ENCODE measurements at regions not wholly inside any gene's neighbourhood (a gene's known extent, or its start where the extent isn't known, plus 50 kb on each side); places are given as distances from the start of the nearest gene placed in this dataset.

GRCh38 chr12:18922851-18923250, 184.9 kb downstream of the CAPZA3 start:
- Histone ChIP-seq H3K27me3 (replicated peaks; ENCODE audit: insufficient read depth, low read length) (no peaks in the 10 kb centered on the region), H3F3A (ENCODE audit: insufficient read depth, low read length) (no peaks in the 10 kb centered on the region), H2AFZ (ENCODE audit: low read length) (no peak overlapping the region), H3K4me1 (ENCODE audit: low read length) (no peaks in the 10 kb centered on the region), H3K27ac (ENCODE audit: low read length) (no peak overlapping the region), H3K4me3 (ENCODE audit: low read length) (no peak overlapping the region), H3K36me3 (replicated peaks; ENCODE audit: insufficient read depth, low read length) (no peaks in the 10 kb centered on the region), H3K9me2 (replicated peaks; ENCODE audit: insufficient read depth, low read length) (no peaks in the 10 kb centered on the region), H4K20me1 (ENCODE audit: insufficient read depth, low read length) (no peaks in the 10 kb centered on the region), H3K9ac (ENCODE audit: low read length) (no peak overlapping the region), H3K4me2 (ENCODE audit: low read depth, low read length) (no peak overlapping the region), H3K9me3 (replicated peaks; ENCODE audit: insufficient read depth, low read length) (no peaks in the 10 kb centered on the region), H3K79me2 (ENCODE audit: low read length) (no peaks in the 10 kb centered on the region)
- TF ChIP-seq CTCF (IDR thresholded peaks at IDR 0.05; ENCODE audit: low read length) (no peak), EZH2phosphoT487 (IDR thresholded peaks at IDR 0.05; ENCODE audit: low read length) (no peak), EZH2 (optimal IDR thresholded peaks at IDR 0.05; ENCODE audit: low read depth, low read length) (no peak)
- no peak for DNase-seq

- TF ChIP-seq CTCF (IDR thresholded peaks at IDR 0.05; ENCODE audit: low read length) (no peak), EZH2 (optimal IDR thresholded peaks at IDR 0.05; ENCODE audit: low read depth, low read length) (no peak), EZH2phosphoT487 (IDR thresholded peaks at IDR 0.05; ENCODE audit: low read length) (no peak)
Measured at GRCh38 chr12:18923721-18924120, 185.8 kb downstream of the CAPZA3 start.

GRCh38 chr12:18926188-18926587, 188.3 kb downstream of the CAPZA3 start:
- Histone ChIP-seq H4K20me1 (ENCODE audit: insufficient read depth, low read length) (no peaks in the 10 kb centered on the region), H3K4me1 (ENCODE audit: low read length) (no peaks in the 10 kb centered on the region), H3K27ac (ENCODE audit: low read length) (no peak overlapping the region), H3K4me3 (ENCODE audit: low read length) (no peak overlapping the region), H3K4me2 (ENCODE audit: low read depth, low read length) (no peak overlapping the region), H3K9me2 (replicated peaks; ENCODE audit: insufficient read depth, low read length) (no peaks in the 10 kb centered on the region), H3K9me3 (replicated peaks; ENCODE audit: insufficient read depth, low read length) (no peaks in the 10 kb centered on the region), H3K27me3 (replicated peaks; ENCODE audit: insufficient read depth, low read length) (no peaks in the 10 kb centered on the region), H3K9ac (ENCODE audit: low read length) (no peak overlapping the region), H3K36me3 (replicated peaks; ENCODE audit: insufficient read depth, low read length) (no peaks in the 10 kb centered on the region), H3F3A (ENCODE audit: insufficient read depth, low read length) (no peaks in the 10 kb centered on the region), H3K79me2 (ENCODE audit: low read length) (no peaks in the 10 kb centered on the region), H2AFZ (ENCODE audit: low read length) (no peak overlapping the region)
- DNase-seq, result no peak
- TF ChIP-seq CTCF (IDR thresholded peaks at IDR 0.05; ENCODE audit: low read length), result no peak
- no peak for TF ChIP-seq EZH2 (optimal IDR thresholded peaks at IDR 0.05; ENCODE audit: low read depth, low read length)
- no peak for TF ChIP-seq EZH2phosphoT487 (IDR thresholded peaks at IDR 0.05; ENCODE audit: low read length)

More at GRCh38 chr12:18923721-18924120, 185.8 kb downstream of the CAPZA3 start:
- no peaks in the 10 kb centered on the region for H3K4me1 ChIP-seq (ENCODE audit: low read length)
- H3K9me2 ChIP-seq (replicated peaks; ENCODE audit: insufficient read depth, low read length), result no peaks in the 10 kb centered on the region
- no peaks in the 10 kb centered on the region for H3K9me3 ChIP-seq (replicated peaks; ENCODE audit: insufficient read depth, low read length)
- no peak overlapping the region for H3K4me3 ChIP-seq (ENCODE audit: low read length)
- H2AFZ ChIP-seq (ENCODE audit: low read length), result no peak overlapping the region
- no peaks in the 10 kb centered on the region for H3K36me3 ChIP-seq (replicated peaks; ENCODE audit: insufficient read depth, low read length)
- no peak overlapping the region for H3K27ac ChIP-seq (ENCODE audit: low read length)
- H3K27me3 ChIP-seq (replicated peaks; ENCODE audit: insufficient read depth, low read length), result no peaks in the 10 kb centered on the region
- H3K9ac ChIP-seq (ENCODE audit: low read length), result no peak overlapping the region
- no peaks in the 10 kb centered on the region for H3K79me2 ChIP-seq (ENCODE audit: low read length)
- DNase-seq, result no peak
- no peaks in the 10 kb centered on the region for H4K20me1 ChIP-seq (ENCODE audit: insufficient read depth, low read length)
- H3K4me2 ChIP-seq (ENCODE audit: low read depth, low read length), result no peak overlapping the region
- H3F3A ChIP-seq (ENCODE audit: insufficient read depth, low read length), result no peaks in the 10 kb centered on the region
